Astrocyte (in vitro differentiated cells and primary cell): ENCODE measurements at regions not wholly inside any gene's neighbourhood (a gene's known extent, or its start where the extent isn't known, plus 50 kb on each side); places are given as distances from the start of the nearest gene placed in this dataset.

Experiments
- DNase-seq: peaks from one replicate; pipeline ENCODE4 v3.0.0-alpha.2; 2010; ENCODE audit warnings: low read depth
- FAIRE-seq: peaks from 2 replicates; lab custom pipeline; 2011; peaks lifted over from hg19 to GRCh38; lab: Jason Lieb, UNC
- H2AFZ ChIP-seq: 2 replicates; pipeline ENCODE4 v1.6.0; 2012; ENCODE audit warnings: low read depth, low read length, inconsistent platforms
- H3K27ac ChIP-seq: 2 replicates; pipeline ENCODE4 v1.5.1; 2011; ENCODE audit warnings: low read depth, low read length, inconsistent platforms
- H3K27me3 ChIP-seq: 2 replicates; pipeline ENCODE4 v1.6.0; 2011; ENCODE audit warnings: low read length, inconsistent platforms; ENCODE audit not compliant: insufficient read depth
- H3K36me3 ChIP-seq: 2 replicates; pipeline ENCODE4 v1.5.1; 2011; ENCODE audit warnings: low read length, inconsistent platforms; ENCODE audit not compliant: insufficient read depth
- H3K4me1 ChIP-seq: 2 replicates; pipeline ENCODE4 v1.5.1; 2011; ENCODE audit warnings: low read length, inconsistent platforms; ENCODE audit not compliant: insufficient read depth
- H3K4me2 ChIP-seq: 2 replicates; pipeline ENCODE4 v1.6.0; 2012; ENCODE audit warnings: low read length, inconsistent platforms
- H3K4me3 ChIP-seq: 2 replicates; pipeline ENCODE4 v1.5.1; 2011; ENCODE audit warnings: low read depth, mild to moderate bottlenecking, low read length, inconsistent platforms; ENCODE audit not compliant: insufficient read depth
- H3K79me2 ChIP-seq: 2 replicates; pipeline ENCODE4 v1.6.0; 2012; ENCODE audit warnings: mild to moderate bottlenecking, low read length, inconsistent platforms; ENCODE audit not compliant: insufficient read depth
- H3K9ac ChIP-seq: 2 replicates; pipeline ENCODE4 v1.6.0; 2012; ENCODE audit warnings: mild to moderate bottlenecking, low read length, inconsistent platforms
- H3K9me3 ChIP-seq: 2 replicates; pipeline ENCODE4 v1.5.1; 2012; ENCODE audit warnings: low read depth, mild to moderate bottlenecking, low read length, inconsistent platforms; ENCODE audit not compliant: insufficient read depth
- H4K20me1 ChIP-seq: 2 replicates; pipeline ENCODE4 v1.6.0; 2012; ENCODE audit warnings: low read length, inconsistent platforms; ENCODE audit not compliant: insufficient read depth
- H3K27ac Mint-ChIP-seq: one replicate; pipeline ENCODE4 v1.8.0; 2021; ENCODE audit warnings: mild to moderate bottlenecking, mixed read lengths; ENCODE audit not compliant: unreplicated experiment
- H3K27me3 Mint-ChIP-seq: one replicate; pipeline ENCODE4 v1.8.0; 2021; ENCODE audit warnings: low read depth, mixed read lengths; ENCODE audit not compliant: unreplicated experiment
- H3K36me3 Mint-ChIP-seq: one replicate; pipeline ENCODE4 v1.8.0; 2021; ENCODE audit warnings: low read depth, mixed read lengths; ENCODE audit not compliant: unreplicated experiment
- H3K4me1 Mint-ChIP-seq: one replicate; pipeline ENCODE4 v1.8.0; 2021; ENCODE audit warnings: low read depth, mixed read lengths; ENCODE audit not compliant: unreplicated experiment
- H3K4me3 Mint-ChIP-seq: one replicate; pipeline ENCODE4 v1.8.0; 2021; ENCODE audit warnings: mild to moderate bottlenecking, moderate library complexity, mixed read lengths; ENCODE audit not compliant: unreplicated experiment
- H3K9me3 Mint-ChIP-seq: one replicate; pipeline ENCODE4 v1.8.0; 2021; ENCODE audit warnings: mild to moderate bottlenecking, mixed read lengths; ENCODE audit not compliant: unreplicated experiment
- EZH2 ChIP-seq: IDR thresholded peaks from 2 replicates; pipeline ENCODE4 v1.6.1; 2012; ENCODE audit warnings: mild to moderate bottlenecking, low read length, inconsistent platforms; ENCODE audit not compliant: insufficient read depth
- TF ChIP-seq, protein P1 (sequence below): IDR thresholded peaks from 2 replicates; pipeline ENCODE4 v1.5.1; 2011; ENCODE audit warnings: low read depth, mild to moderate bottlenecking, inconsistent platforms, low read length, moderate library complexity; ENCODE audit not compliant: insufficient read depth

- H2AFZ ChIP-seq, result no peak overlapping the region
- Mint-ChIP-seq H3K27me3 (no peaks in the 10 kb centered on the region), H3K36me3 (no peaks in the 10 kb centered on the region), H3K4me1 (peaks cover under 1% of the 10 kb centered on the region), H3K27ac (no peak overlapping the region), H3K4me3 (no peak overlapping the region), H3K9me3 (no peaks in the 10 kb centered on the region)
- no peaks in the 10 kb centered on the region for H3K79me2 ChIP-seq
- H3K9me3 ChIP-seq, result peaks cover 3% of the 10 kb centered on the region
- H4K20me1 ChIP-seq, result no peaks in the 10 kb centered on the region
- no peak overlapping the region for H3K27ac ChIP-seq
- no peak for DNase-seq
- TF ChIP-seq, protein P1, sequence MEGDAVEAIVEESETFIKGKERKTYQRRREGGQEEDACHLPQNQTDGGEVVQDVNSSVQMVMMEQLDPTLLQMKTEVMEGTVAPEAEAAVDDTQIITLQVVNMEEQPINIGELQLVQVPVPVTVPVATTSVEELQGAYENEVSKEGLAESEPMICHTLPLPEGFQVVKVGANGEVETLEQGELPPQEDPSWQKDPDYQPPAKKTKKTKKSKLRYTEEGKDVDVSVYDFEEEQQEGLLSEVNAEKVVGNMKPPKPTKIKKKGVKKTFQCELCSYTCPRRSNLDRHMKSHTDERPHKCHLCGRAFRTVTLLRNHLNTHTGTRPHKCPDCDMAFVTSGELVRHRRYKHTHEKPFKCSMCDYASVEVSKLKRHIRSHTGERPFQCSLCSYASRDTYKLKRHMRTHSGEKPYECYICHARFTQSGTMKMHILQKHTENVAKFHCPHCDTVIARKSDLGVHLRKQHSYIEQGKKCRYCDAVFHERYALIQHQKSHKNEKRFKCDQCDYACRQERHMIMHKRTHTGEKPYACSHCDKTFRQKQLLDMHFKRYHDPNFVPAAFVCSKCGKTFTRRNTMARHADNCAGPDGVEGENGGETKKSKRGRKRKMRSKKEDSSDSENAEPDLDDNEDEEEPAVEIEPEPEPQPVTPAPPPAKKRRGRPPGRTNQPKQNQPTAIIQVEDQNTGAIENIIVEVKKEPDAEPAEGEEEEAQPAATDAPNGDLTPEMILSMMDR, result no peak
- TF ChIP-seq EZH2, result no peak
- no peak for FAIRE-seq
- H3K36me3 ChIP-seq, result no peaks in the 10 kb centered on the region
- no peak overlapping the region for H3K4me2 ChIP-seq
- no peaks in the 10 kb centered on the region for H3K27me3 ChIP-seq
- H3K9ac ChIP-seq, result no peak overlapping the region
- peaks cover 5% of the 10 kb centered on the region for H3K4me1 ChIP-seq
- H3K4me3 ChIP-seq, result no peak overlapping the region
Observed at GRCh38 chr7:32150589-32150988, 80.4 kb upstream of the PDE1C start.

- Histone ChIP-seq H3K4me1 (peaks cover 5% of the 10 kb centered on the region), H3K79me2 (no peaks in the 10 kb centered on the region), H3K4me3 (no peak overlapping the region), H3K4me2 (no peak overlapping the region), H3K27ac (no peak overlapping the region), H4K20me1 (no peaks in the 10 kb centered on the region), H3K36me3 (no peaks in the 10 kb centered on the region), H2AFZ (no peak overlapping the region), H3K9me3 (peaks cover 3% of the 10 kb centered on the region), H3K9ac (no peak overlapping the region), H3K27me3 (no peaks in the 10 kb centered on the region)
- DNase-seq, result no peak
- Mint-ChIP-seq H3K9me3 (no peaks in the 10 kb centered on the region), H3K27ac (no peak overlapping the region), H3K4me1 (no peaks in the 10 kb centered on the region), H3K36me3 (no peaks in the 10 kb centered on the region), H3K4me3 (no peak overlapping the region), H3K27me3 (no peaks in the 10 kb centered on the region)
- no peak for FAIRE-seq
- TF ChIP-seq, protein P1, result no peak
- TF ChIP-seq EZH2, result no peak
Observed at GRCh38 chr7:32150039-32150438, 79.8 kb upstream of the PDE1C start.

GRCh38 chr7:32147546-32148268 is 77.5 kb upstream of the PDE1C start:
- Histone ChIP-seq H3K4me3 (no peak overlapping the region), H3K9me3 (peaks cover 3% of the 10 kb centered on the region), H3K79me2 (no peaks in the 10 kb centered on the region), H3K36me3 (no peaks in the 10 kb centered on the region), H2AFZ (no peak overlapping the region), H3K27ac (no peak overlapping the region), H3K4me1 (peaks cover 12% of the 10 kb centered on the region), H4K20me1 (no peaks in the 10 kb centered on the region), H3K9ac (no peak overlapping the region), H3K27me3 (no peaks in the 10 kb centered on the region), H3K4me2 (no peak overlapping the region)
- Mint-ChIP-seq H3K27ac (no peak overlapping the region), H3K4me1 (peaks cover 4% of the 10 kb centered on the region), H3K27me3 (peaks cover 5% of the 10 kb centered on the region), H3K36me3 (no peaks in the 10 kb centered on the region), H3K9me3 (no peaks in the 10 kb centered on the region), H3K4me3 (no peak overlapping the region)
- no peak for TF ChIP-seq EZH2
- TF ChIP-seq, protein P1, result no peak
- DNase-seq, result peak; percentile 37
- FAIRE-seq, result no peak
